Peyer's patch (tissue), 4 donors: ENCODE measurements at regions not wholly inside any gene's neighbourhood (a gene's known extent, or its start where the extent isn't known, plus 50 kb on each side); places are given as distances from the start of the nearest gene placed in this dataset.
A peak's percentile ranks its signal among the peaks of the same experiment; 100 is the strongest.

Experiments used
- DNase-seq, 3 donors: peaks; one replicate each; pipeline ENCODE4 v3.0.0-alpha.2; 2017 to 2019
- H3K27ac ChIP-seq, 4 donors: fragments of 200-600 bp; sonication (generic); one replicate each; pipeline ENCODE4 v1.5.1; 2016 to 2019
- H3K27me3 ChIP-seq, 2 donors: fragments of 200-600 bp; sonication (generic); one replicate each; pipeline ENCODE4 v1.5.1; 2019
- H3K36me3 ChIP-seq, 3 donors: fragments of 200-600 bp; sonication (generic); one replicate each; pipeline ENCODE4 v1.5.1; 2016 to 2019
- H3K4me1 ChIP-seq, 4 donors: fragments of 200-600 bp; sonication (generic); one replicate each; pipeline ENCODE4 v1.5.1; 2016 to 2019
- H3K4me3 ChIP-seq, 4 donors: fragments of 200-600 bp; sonication (generic); 1 replicate in 3 of 4; 2 replicates in 1 of 4; pipeline ENCODE4 v1.5.1; 2016 to 2019; ENCODE audit warnings: mild to moderate bottlenecking in 1 of 4
- H3K9me3 ChIP-seq, 4 donors: fragments of 200-600 bp; sonication (generic); one replicate each; pipeline ENCODE4 v1.5.1; 2016 to 2019; ENCODE audit warnings: mild to moderate bottlenecking in 1 of 4
- CTCF ChIP-seq, 6 experiments: fragments of 450-650 bp in 4 of 6; fragments of 200-600 bp in 2 of 6; sonication (generic) in 1 of 6; IDR thresholded peaks; one replicate each; pipeline ENCODE4 v1.5.1; 2017 to 2019; ENCODE audit warnings: antibody characterized with exemption in 6 of 6, mild to moderate bottlenecking in 3 of 6, moderate library complexity in 1 of 6
- POLR2A ChIP-seq, 2 donors: fragments of 450-650 bp; IDR thresholded peaks; one replicate each; pipeline ENCODE4 v1.5.1; 2017; ENCODE audit warnings: antibody characterized with exemption in 2 of 2, mild to moderate bottlenecking in 2 of 2, moderate library complexity in 2 of 2

DNA sequence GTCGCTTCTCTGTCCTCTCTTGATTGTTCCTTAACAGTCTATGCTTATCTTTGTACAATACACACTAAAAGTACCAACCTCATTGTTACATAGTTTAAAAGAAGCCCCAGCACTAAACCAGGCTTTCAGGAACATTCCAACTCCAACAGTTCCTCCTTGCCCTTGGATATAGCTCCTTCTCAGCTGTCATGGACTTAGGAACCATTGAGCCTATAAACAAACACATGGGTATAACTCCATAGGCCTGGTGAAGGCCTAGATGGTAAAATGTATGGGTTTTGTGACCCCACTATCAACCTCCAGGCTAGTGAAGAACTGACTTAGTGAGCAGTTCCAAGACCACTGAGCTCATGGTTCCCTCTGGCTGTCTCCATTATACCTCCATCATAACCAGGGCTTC is 74.8 kb upstream of the SLC39A10 start:
- no peak for TF ChIP-seq POLR2A (IDR thresholded peaks at IDR 0.05)
- TF ChIP-seq CTCF (IDR thresholded peaks at IDR 0.05) = no peak
- Histone ChIP-seq H3K36me3 (no peaks in the 10 kb centered on the region), H3K27me3 (no peaks in the 10 kb centered on the region), H3K27ac (no peak overlapping the region), H3K4me3 (no peak overlapping the region), H3K9me3 (no peaks in the 10 kb centered on the region), H3K4me1 (peaks cover 0 to 5% (median 0%) of the 10 kb centered on the region in 4 donors)
- no peak for DNase-seq

GRCh38 chr2:195579776-195580555 is 77.1 kb upstream of the SLC39A10 start:
- Histone ChIP-seq H3K4me1 (peaks cover 0 to 5% (median 0%) of the 10 kb centered on the region in 4 donors), H3K27ac (peak overlapping the region in 2 of 4 donors; percentile 17 to 18), H3K9me3 (no peaks in the 10 kb centered on the region), H3K4me3 (no peak overlapping the region), H3K36me3 (no peaks in the 10 kb centered on the region), H3K27me3 (no peaks in the 10 kb centered on the region)
- TF ChIP-seq CTCF (IDR thresholded peaks at IDR 0.05) (peak in 1 of 6 experiments; percentile 15), POLR2A (IDR thresholded peaks at IDR 0.05) (no peak)
- no peak for DNase-seq

DNA sequence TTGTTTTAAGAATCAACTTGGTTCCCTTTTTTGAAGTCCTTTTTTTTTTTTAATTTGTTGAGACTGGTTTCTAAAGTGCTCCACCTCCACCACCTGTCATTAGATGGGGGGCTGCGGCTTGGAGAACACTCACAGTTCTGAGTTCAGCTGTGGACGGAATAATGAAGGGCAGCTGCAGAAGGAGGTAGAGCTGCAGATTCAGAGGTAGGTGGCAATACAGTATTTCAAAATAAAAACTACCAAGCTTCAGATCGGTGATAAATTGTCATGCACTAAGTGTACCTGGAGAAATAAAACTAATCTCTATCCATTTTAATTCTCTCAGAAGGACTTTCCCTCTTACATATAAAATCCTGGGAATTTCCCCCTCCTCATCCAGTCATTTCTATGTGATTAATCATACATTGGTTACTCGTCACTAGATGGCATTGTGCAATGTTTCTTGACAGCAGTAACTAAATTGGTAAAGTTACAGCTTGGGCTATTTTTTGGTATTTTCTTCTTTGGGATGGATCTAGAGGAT is 81.1 kb upstream of the SLC39A10 start:
- TF ChIP-seq POLR2A (IDR thresholded peaks at IDR 0.05) = no peak
- TF ChIP-seq CTCF (IDR thresholded peaks at IDR 0.05) = peak in 3 of 6 experiments; percentile 24 to 50 (median 30)
- peak in 2 of 3 donors; percentile 85 to 86 for DNase-seq

GRCh38 chr2:195575016-195575415 is 82.0 kb upstream of the SLC39A10 start:
- Histone ChIP-seq H3K36me3 (no peaks in the 10 kb centered on the region), H3K9me3 (no peaks in the 10 kb centered on the region), H3K4me3 (no peak overlapping the region), H3K27ac (no peak overlapping the region), H3K27me3 (no peaks in the 10 kb centered on the region), H3K4me1 (peaks cover 0 to 5% (median 0%) of the 10 kb centered on the region in 4 donors)
- no peak for TF ChIP-seq CTCF (IDR thresholded peaks at IDR 0.05)
- no peak for TF ChIP-seq POLR2A (IDR thresholded peaks at IDR 0.05)
- no peak for DNase-seq

More for the DNA sequence above, 81.1 kb upstream of the SLC39A10 start:
- no peaks in the 10 kb centered on the region for H3K27me3 ChIP-seq
- H3K4me3 ChIP-seq = no peak overlapping the region
- no peaks in the 10 kb centered on the region for H3K36me3 ChIP-seq
- H3K27ac ChIP-seq = peak overlapping the region in 1 of 4 donors; percentile 11
- no peaks in the 10 kb centered on the region for H3K9me3 ChIP-seq
- H3K4me1 ChIP-seq = peaks cover 0 to 5% (median 0%) of the 10 kb centered on the region in 4 donors

GRCh38 chr2:195574312-195574711 is 82.7 kb upstream of the SLC39A10 start:
- no peak for DNase-seq
- H3K4me3 ChIP-seq = no peak overlapping the region
- H3K27ac ChIP-seq = no peak overlapping the region
- no peaks in the 10 kb centered on the region for H3K4me1 ChIP-seq
- TF ChIP-seq CTCF (IDR thresholded peaks at IDR 0.05) (no peak), POLR2A (IDR thresholded peaks at IDR 0.05) (no peak)
- H3K9me3 ChIP-seq = no peaks in the 10 kb centered on the region
- H3K36me3 ChIP-seq = no peaks in the 10 kb centered on the region
- H3K27me3 ChIP-seq = no peaks in the 10 kb centered on the region
